Activated CD8-positive, alpha-beta T cell treated with anti-CD3 and anti-CD28 coated beads for 36 hours (primary cell): ENCODE measurements at regions not wholly inside any gene's neighbourhood (a gene's known extent, or its start where the extent isn't known, plus 50 kb on each side); places are given as distances from the start of the nearest gene placed in this dataset.
A peak's percentile ranks its signal among the peaks of the same experiment; 100 is the strongest.

ENCODE experiments used
- ATAC-seq: fragments of 200-7000 bp; cut with Tn5 transposase; one replicate; pipeline ENCODE4 v1.10.0; 2021; ENCODE audit warnings: mild to moderate bottlenecking, moderate library complexity
- CTCF ChIA-PET: fragments of 350-600 bp; sonication (Branson Sonifier 250); formaldehyde crosslinking; loops from one replicate; lab custom pipeline; 2021; ENCODE audit warnings: antibody characterized with exemption; lab: Charles Lee
- POLR2A ChIA-PET: fragments of 350-600 bp; sonication (Branson Sonifier 250); formaldehyde crosslinking; loops from one replicate; lab custom pipeline; 2021; ENCODE audit warnings: antibody characterized with exemption; lab: Charles Lee
- DNase-seq: peaks from one replicate; pipeline ENCODE4 v3.0.0-alpha.2; 2020
- H3K27ac Mint-ChIP-seq: one replicate; pipeline ENCODE4 v1.8.0; 2021; ENCODE audit warnings: mild to moderate bottlenecking, mixed read lengths
- H3K27me3 Mint-ChIP-seq: one replicate; pipeline ENCODE4 v1.8.0; 2021; ENCODE audit warnings: mixed read lengths
- H3K36me3 Mint-ChIP-seq: one replicate; pipeline ENCODE4 v1.8.0; 2021; ENCODE audit warnings: low read depth, mixed read lengths
- H3K4me1 Mint-ChIP-seq: one replicate; pipeline ENCODE4 v1.8.0; 2021; ENCODE audit warnings: low read depth, mixed read lengths
- H3K4me3 Mint-ChIP-seq: one replicate; pipeline ENCODE4 v1.8.0; 2021; ENCODE audit warnings: mild to moderate bottlenecking, moderate library complexity, mixed read lengths
- H3K9me3 Mint-ChIP-seq: one replicate; pipeline ENCODE4 v1.8.0; 2021; ENCODE audit warnings: mixed read lengths
- intact Hi-C: fragments of 100-400 bp; cut with micrococcal nuclease; formaldehyde crosslinking; loops from one replicate; pipeline ENCODE4 v1.10.0; 2022
- TF ChIP-seq, protein P1 (sequence below): fragments of 200-600 bp; IDR thresholded peaks from one replicate; pipeline ENCODE4 v1.8.0; 2022; ENCODE audit warnings: antibody characterized with exemption, mild to moderate bottlenecking

- ChIA-PET POLR2A (no interaction called here), CTCF (no interaction called here)
- Mint-ChIP-seq H3K27me3 (peaks cover 1% of the 10 kb centered on the region), H3K36me3 (no peaks in the 10 kb centered on the region), H3K9me3 (peaks cover 7% of the 10 kb centered on the region), H3K4me3 (no peak overlapping the region), H3K27ac (no peak overlapping the region), H3K4me1 (peaks cover 3% of the 10 kb centered on the region)
- no peak for ATAC-seq
- DNase-seq: no peak
- TF ChIP-seq, protein P1, sequence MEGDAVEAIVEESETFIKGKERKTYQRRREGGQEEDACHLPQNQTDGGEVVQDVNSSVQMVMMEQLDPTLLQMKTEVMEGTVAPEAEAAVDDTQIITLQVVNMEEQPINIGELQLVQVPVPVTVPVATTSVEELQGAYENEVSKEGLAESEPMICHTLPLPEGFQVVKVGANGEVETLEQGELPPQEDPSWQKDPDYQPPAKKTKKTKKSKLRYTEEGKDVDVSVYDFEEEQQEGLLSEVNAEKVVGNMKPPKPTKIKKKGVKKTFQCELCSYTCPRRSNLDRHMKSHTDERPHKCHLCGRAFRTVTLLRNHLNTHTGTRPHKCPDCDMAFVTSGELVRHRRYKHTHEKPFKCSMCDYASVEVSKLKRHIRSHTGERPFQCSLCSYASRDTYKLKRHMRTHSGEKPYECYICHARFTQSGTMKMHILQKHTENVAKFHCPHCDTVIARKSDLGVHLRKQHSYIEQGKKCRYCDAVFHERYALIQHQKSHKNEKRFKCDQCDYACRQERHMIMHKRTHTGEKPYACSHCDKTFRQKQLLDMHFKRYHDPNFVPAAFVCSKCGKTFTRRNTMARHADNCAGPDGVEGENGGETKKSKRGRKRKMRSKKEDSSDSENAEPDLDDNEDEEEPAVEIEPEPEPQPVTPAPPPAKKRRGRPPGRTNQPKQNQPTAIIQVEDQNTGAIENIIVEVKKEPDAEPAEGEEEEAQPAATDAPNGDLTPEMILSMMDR: no peak
- intact Hi-C loops: no loop called here
Observed at GRCh38 chr14:71206766-71207371, 299.6 kb downstream of the PCNX1 start.

- peaks cover 1% of the 10 kb centered on the region for H3K27me3 Mint-ChIP-seq
- DNase-seq (peak; percentile 9), ATAC-seq (no peak)
- H3K4me3 Mint-ChIP-seq: no peak overlapping the region
- intact Hi-C loops: no loop called here
- no peaks in the 10 kb centered on the region for H3K36me3 Mint-ChIP-seq
- H3K9me3 Mint-ChIP-seq: peaks cover 7% of the 10 kb centered on the region
- CTCF ChIA-PET: no interaction called here
- H3K27ac Mint-ChIP-seq: no peak overlapping the region
- TF ChIP-seq, protein P1: no peak
- POLR2A ChIA-PET: interaction anchor here (0.8 kb wide), 1 partner anchor 41 kb away, joined by 3 read pairs; no protein-coding TSS in a partner anchor
- peaks cover 10% of the 10 kb centered on the region for H3K4me1 Mint-ChIP-seq
Observed at GRCh38 chr14:71208702-71209357, 301.6 kb downstream of the PCNX1 start.

- Mint-ChIP-seq H3K36me3 (no peaks in the 10 kb centered on the region), H3K4me3 (no peak overlapping the region), H3K4me1 (peaks cover 10% of the 10 kb centered on the region), H3K27ac (no peak overlapping the region), H3K9me3 (peaks cover 7% of the 10 kb centered on the region), H3K27me3 (peaks cover 1% of the 10 kb centered on the region)
- CTCF ChIA-PET: no interaction called here
- DNase-seq: no peak
- ATAC-seq: no peak
- TF ChIP-seq, protein P1: no peak
- POLR2A ChIA-PET: no interaction called here
- intact Hi-C loops: no loop called here
Observed at GRCh38 chr14:71209888-71210287, 302.6 kb downstream of the PCNX1 start.

GRCh38 chr14:71212093-71212492, 304.8 kb downstream of the PCNX1 start:
- Mint-ChIP-seq H3K4me3 (no peak overlapping the region), H3K27ac (no peak overlapping the region), H3K9me3 (peaks cover 2% of the 10 kb centered on the region), H3K27me3 (peaks cover 1% of the 10 kb centered on the region), H3K4me1 (peaks cover 7% of the 10 kb centered on the region), H3K36me3 (no peaks in the 10 kb centered on the region)
- ATAC-seq: no peak
- intact Hi-C loops: no loop called here
- ChIA-PET POLR2A (interaction anchor here (0.9 kb wide), 1 partner anchor 43 kb away, joined by 3 read pairs; no protein-coding TSS in a partner anchor), CTCF (interaction anchor here (1.1 kb wide), 1 partner anchor 59 kb away, joined by 3 read pairs; no protein-coding TSS in a partner anchor)
- DNase-seq: no peak
- TF ChIP-seq, protein P1: no peak

- H3K27ac Mint-ChIP-seq: no peak overlapping the region
- POLR2A ChIA-PET: interaction anchor here (0.9 kb wide), 1 partner anchor 44 kb away, joined by 3 read pairs; no protein-coding TSS in a partner anchor
- peak; percentile 27 for DNase-seq
- intact Hi-C loops: no loop called here
- peaks cover 1% of the 10 kb centered on the region for H3K27me3 Mint-ChIP-seq
- peaks cover 7% of the 10 kb centered on the region for H3K9me3 Mint-ChIP-seq
- TF ChIP-seq, protein P1: no peak
- H3K4me3 Mint-ChIP-seq: no peak overlapping the region
- ATAC-seq: no peak
- peaks cover 6% of the 10 kb centered on the region for H3K36me3 Mint-ChIP-seq
- CTCF ChIA-PET: interaction anchor here (1.1 kb wide), 1 partner anchor 60 kb away, joined by 3 read pairs; no protein-coding TSS in a partner anchor
- peaks cover 10% of the 10 kb centered on the region for H3K4me1 Mint-ChIP-seq
Observed at GRCh38 chr14:71212683-71213107, 305.4 kb downstream of the PCNX1 start.
